ENCODE measurements at regions not wholly inside any gene's neighbourhood (a gene's known extent, or its start where the extent isn't known, plus 50 kb on each side); places are given as distances from the start of the nearest gene placed in this dataset.

DNA sequence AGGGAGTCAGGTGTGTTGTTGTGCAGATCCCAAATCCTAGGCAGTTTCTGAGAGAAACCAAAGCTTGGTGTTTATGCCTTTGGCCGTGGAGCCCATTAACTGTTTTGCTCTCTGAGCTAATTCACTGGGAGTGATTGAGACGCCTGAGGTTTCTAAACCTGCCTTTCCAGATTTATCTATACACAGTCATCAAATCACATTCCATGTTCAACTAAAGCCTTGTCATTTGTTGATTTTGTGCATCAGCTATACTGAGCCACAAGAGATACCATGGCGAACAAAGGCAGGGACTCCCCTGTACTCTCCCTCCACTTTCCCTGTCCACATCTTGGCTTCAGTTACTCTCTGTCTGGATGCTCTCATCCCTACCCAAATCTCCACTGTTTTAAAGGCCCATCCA, 229.7 kb upstream of the PMEPA1 start:
- no peak for DNase-seq

DNA sequence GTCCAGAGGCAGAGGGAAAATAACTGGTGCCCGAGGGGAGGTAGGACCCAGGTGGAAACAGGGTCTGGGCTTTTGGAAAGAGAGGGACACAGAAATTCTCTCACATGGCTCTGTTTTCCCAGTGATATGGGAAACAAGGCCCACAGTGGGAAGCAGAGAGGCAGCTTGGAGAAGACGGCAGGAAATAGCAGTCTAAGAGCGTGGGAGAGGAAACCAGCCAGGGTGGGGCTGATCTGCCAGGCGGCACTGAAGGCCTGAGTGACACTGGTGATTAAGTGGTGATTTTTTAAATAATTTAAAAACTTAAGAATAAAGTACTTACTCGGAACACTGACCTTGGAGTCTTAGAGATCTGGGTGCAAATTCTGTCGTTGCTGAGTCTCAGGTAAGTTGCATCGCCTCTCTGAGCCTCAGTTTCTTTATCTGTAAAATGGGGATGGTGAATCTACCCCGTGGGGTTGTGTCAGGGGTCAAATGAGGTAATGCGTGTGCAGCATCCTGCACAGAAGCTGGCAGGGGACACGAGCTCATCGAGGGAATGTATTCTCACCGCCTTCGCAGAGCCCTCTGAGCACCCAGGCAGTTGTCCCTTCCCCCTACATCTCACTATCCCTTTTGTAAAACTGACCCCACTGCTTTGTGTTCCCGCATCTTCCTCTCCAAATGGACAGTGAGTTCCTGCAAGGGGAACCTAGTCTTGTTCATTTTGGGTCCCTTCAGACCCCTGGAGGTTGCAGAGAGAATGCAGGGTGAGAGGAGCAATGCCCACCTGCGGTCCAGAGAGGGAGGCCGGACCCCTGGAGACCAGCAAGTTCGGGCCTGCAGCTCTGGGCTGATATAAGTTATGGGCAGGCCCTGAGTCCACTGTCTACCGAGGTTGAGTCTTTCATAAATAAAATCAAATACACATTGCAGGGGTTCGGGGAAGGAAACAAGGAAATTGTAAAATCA, 228.6 kb upstream of the PMEPA1 start:
- DNase-seq: no peak

DNA sequence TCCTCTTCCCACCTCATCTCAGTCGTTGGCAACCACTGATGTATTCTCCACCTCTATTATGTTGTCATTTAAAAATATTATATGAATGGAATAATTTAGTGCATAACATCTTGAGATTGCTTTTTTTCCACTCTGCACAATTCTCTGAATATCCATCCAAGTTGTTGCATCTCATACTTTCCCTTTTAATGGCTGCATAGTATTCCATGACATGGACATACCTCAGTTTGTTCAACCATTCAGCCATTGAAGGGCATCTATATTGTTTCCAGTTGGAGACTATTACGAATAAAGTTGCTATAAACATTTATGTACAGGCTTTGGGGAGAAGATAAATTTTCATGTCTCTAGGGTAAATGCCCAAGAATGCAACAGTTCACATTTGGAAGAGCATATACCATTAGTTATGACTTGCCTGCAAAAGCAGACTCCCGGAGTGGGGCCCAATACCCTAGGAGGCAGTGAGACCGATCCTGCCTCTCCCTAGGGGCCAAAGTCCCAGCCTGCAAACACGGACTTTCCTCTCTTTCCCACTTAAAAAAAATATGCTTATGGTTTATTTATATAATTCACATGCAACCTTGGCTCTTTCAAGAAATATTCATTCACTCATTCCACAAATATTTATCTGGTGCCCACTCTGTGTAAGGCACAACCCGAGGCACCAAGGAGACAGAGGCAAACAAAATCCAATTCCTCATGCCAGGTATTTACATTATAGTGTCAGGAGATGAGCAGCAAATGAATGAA, 227.0 kb upstream of the PMEPA1 start:
- DNase-seq: no peak

DNA sequence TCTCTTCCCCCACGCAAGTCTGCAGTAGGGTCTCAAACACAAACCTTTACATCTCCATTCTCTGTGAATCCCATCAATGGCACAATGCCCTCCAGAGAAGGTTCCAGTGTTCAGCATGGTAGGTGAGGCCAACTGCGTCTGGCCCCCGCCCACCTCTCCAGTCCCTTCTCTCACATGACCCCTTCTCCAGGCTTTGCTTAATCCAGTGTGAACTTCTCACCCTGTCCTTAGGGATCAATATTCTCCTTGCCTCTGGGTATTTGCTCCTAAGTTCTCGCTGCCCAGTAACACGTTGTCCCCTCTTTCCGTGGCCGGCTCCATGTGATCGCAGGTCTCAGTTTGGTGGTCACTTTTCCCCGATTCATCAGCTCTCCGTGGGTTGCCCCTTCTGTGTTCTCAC, 225.1 kb upstream of the PMEPA1 start:
- no peak for DNase-seq

DNA sequence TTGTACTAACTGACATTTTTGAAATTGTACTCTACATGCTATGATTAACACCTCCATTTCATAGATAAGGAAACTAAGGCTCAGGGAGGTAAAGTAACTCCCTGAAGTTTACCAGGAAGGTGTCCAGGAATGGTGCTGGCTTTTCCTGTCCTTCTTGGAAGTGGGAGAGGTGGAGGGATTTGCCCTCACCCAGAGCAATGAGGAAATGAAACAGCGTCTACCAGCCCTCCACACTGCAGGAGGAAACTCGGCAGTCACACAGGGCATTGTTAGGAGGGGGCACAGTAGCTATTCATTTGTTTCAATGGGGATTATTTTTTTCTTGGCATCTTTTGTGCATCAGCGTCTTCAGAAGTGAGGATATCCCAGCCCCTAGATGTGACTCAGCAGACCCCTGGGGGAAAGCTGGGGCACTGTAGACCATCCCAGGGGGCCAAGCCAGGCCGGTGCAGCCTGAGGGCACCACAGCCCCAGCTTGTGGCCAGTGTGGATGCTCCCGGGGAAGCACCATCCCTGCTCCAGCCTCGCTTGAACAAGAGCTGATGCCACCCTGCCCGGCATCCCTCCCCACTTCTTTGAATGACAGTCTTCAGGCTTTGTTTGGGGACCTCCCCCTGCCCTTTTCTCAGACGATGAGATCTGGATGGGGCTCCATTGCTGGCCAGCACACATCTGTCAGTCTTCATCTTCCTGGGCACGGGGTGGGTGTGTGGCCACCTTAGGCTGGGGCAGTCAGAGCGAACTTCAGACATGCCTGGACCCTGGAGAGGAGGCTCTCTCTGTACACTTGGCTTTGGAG, 224.4 kb upstream of the PMEPA1 start:
- DNase-seq: no peak

DNA sequence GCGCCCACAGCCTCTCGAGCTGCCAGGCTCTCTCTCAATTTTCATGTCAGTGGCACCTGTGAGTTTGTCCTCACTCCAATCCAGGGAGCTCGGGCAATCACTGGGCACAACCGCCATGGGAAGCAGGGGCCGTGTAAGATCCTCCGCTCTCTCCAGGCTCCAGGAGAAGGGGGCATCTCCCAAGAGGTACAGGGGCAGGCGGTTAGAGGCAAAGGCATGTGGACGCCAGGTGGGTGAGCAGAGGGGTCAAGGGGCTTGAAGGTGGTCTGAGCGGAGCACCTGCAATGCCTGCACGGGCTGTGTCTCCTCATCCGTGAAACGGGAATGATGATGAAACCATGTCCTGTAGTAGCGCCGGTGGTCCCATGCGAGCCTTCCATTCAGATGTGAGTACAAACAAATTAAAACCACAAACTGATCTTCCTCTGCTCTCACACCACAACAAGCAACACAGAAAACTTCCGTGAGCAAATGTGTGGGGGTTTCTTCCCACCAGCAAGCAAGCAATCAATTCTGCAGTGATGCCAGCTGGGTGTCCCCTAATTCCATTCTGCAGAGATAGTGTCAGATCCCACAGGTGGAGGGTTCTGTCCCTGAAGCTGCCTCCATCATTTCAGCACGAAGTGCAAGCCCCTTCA, 222.5 kb upstream of the PMEPA1 start:
- no peak for DNase-seq

DNA sequence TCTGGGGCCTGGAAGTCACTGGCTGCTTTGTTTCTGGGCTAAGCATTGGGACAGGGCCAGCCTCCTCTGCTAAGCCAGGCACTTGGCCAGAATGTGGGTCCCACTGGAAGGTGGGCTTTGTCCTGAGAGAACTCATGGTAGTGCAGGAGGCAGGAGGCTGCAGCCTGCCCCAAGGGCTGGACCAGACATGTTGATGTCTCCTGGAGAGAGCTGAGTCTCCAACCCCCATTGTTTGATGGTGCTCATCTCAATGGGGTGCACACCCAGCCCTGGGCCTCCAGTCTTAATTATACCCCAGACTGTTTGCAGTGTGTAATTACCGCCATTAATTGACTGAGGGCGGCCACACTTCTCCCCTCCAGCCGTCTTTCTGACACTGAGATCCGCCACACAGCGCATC, 220.5 kb upstream of the PMEPA1 start:
- no peak for DNase-seq

DNA sequence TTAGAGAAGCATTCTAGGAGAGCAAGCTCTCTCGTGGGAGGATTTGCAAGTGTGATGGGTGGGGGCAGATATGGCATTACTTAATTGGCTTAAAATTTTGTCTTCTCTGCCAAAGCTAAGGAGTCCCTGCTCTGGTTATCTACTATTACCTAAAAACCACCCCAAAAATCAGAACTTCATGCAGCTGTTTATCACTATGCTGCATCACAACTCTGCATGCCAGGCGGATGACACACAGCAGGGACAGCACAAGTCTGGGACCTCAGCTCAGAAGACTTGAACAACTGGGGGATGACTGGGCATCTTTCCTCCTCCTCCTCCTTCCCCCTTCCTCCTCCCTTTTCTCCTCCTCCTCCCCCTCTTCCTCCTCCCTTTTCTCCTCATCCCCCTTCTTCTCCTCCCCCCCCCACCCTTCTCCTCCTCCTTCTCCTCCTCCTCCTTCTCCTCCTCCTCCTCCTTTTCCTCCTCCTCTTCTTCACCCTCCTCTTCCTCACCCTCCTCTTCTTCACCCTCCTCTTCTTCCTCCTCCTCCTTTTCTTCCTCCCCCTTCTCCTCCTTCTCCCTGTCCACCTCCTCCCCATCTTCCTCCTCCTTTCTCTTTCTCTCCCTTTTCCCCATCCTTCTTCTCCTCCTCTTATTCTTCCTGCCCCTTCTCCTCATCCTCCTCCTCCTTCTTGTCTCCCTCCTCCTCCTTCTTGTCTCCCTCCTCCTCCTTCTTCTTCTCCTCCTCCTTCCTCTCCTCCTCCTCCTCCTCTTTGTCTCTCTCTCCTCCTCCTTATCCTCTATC, 218.6 kb upstream of the PMEPA1 start:
- DNase-seq: no peak

DNA sequence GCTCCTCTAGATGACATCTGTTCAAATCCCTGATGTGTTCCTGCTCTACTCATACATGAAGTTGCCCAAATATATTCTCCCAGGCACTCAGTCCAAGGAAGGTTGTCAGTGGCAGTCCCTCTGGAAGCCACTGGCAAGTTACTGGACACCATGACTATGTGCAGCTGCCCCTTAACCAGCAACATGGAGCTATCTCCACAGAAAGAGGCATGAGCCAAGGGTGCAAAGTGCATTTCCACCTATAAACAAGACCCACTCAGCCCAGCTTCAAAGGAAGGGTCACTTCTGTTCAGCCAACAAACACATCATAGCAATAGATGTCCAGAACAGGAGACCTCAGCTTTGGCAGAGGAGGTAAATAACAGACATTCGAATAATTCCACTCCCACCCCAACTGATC, 217.6 kb upstream of the PMEPA1 start:
- no peak for DNase-seq

DNA sequence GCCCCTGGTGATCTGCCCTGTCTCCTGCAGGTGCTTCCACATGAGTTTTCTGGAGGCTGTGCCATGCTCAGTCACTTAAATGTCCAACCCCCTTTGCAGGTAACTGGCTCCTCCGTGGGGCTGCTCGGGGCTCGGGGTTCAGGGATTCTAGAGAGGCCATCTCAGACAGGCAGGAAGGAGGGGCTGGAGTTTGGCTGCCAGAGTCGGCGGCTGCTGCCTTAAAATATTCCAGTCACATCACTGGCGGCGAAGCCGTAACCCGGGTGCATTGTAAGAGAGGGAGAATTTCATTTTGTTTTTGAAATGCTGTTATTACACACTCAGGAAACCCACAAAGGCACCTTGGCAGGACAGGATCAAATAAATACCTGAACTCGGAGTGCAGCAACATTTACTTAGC, 212.9 kb upstream of the PMEPA1 start:
- DNase-seq: no peak

DNA sequence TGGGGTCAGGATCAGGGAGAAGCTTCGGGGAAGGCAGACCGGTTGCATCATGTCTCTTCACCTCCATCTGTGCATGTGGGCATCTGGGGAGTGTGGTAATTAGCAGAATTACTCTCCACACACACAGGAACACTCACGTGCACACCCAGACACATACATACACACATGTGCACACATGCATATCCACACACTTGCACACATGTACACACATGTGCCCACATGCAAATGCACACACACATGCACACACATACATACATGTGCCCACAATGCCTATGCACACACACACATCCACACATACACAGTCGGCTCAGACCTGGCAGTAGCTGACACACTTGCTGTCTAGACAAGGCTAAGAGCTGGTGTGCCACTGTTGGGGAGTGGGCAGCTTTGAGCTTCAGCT, 212.3 kb upstream of the PMEPA1 start:
- DNase-seq: no peak

DNA sequence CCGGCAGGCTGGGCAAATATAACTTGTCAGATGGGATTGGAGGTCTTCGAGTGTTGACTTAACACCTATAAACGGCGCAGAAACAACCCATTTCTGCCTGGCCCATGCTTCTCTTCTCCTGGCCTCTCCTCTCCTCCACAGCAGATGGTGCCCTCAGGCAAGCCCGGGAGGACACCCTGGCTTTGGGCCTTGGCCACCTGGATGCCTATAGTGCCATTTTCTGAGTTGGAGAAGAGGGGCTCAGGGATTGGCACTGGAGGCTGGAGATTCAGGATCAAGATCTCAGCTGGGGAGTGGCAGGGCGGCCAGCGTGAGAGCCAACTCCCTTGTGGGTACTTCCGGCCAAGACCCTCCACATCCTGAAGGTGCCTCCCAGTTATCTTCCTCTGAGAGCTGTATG, 211.9 kb upstream of the PMEPA1 start:
- DNase-seq: no peak

DNA sequence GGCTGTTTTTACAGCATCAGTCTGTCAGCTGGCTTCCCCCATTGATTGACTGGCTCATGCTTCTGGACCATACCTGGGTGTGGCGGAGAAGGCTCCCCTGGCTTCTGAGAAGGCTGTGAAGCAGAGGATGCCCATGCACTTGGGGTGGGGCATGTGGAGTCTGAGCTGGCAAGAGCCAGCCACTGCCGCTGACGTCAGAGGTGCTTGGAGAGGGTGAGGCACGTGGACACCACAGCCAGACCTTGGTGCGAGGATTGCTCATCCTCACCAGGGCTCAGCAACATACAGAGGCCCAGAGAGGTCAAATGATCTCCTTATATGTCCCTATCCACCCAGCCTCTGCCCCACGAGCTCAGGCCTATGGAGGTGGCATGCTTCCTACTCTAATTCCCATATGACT, 211.2 kb upstream of the PMEPA1 start:
- no peak for DNase-seq

DNA sequence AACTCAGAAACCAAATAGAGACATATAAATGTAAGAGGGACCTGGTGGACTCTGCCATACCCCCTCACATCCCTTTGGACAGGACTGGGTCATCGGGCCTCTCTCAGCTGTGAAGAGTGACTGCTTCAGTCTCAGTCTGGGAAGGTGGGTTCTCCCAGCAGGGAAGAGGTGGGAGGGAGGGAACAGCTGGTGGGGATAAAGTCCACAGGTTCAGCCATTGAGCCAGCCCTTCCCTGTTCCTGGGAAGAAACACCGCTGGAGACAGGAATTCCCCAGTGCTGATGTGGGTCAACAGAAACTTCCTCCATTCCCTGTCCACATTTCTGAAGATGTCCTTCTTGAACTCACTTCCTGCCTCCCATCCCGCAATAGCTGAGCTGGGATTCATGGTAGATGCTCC, 209.2 kb upstream of the PMEPA1 start:
- no peak for DNase-seq

DNA sequence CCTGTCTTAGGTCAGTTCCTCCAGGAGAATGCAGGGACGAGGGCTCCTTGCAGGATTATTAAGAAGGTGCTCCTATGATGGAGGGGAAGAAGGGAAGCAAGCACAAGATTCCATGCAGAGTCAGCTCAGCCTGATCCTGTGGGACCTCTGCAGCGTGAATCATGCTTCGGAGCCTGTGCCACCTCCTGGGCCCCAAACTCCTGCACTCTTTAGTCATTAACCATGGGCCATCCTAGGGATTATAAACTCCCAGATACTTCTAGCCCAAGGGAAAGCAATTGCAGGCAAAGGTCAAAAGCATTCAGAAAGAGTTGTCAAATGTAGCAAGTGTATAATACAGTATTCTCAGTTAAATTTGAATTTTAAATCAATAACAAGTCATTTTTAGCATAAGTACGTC, 208.7 kb upstream of the PMEPA1 start:
- no peak for DNase-seq

DNA sequence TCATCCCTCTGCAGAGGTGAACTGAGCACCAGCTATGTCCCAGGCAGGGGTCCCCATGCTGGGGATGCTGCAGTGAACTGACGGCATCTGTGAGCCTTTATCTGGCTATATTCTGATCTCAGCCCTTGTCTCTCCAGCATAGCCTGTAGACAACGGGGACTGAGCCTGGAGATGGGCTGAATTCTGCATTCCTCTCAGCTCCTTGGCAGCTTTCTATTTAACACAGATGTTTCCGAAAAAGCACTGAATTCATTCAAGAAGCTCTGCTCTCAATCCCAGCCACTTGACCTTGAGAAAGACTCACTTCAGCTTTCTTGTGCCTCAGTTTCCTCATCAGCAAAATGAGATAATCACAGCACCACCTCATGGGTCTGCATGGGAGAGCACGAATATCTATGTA, 204.4 kb upstream of the PMEPA1 start:
- DNase-seq: no peak

DNA sequence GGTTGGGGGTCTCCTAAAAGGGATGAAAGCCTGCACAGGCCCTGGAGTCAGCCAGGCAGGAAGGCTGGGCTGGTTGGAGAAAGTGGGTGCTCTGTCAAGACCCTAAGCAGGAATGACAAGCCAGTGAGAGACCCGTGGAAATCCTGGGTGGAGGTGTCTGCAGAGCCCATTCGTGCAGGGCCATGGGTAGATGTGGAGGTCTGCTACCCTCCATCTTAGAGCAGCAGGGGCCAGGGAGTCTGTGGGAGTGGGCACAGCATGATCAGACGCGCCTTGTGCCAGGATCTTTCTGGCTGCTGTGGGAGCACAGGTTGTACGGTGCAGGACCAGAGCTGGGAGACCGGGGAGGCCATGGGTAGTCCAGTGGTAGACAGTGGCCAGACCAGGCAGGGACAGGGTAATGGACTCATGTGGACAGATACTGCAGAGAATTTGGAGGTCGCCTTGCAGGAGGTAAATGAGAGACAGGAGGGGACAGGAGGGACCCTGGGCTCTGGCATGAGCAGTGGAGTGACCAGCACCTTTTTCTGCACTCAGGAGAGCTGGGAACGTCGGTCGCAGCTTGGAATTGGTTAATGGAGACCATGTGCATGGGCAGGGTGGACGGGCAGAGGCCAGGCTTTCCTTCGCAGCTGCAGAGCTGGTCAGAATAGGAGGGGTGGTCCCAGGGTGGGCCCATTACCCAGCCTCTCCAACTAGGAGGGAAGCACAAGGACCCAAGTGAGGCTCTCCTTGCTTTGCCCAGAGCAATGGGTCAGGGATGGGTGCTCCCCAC, 203.5 kb upstream of the PMEPA1 start:
- DNase-seq: no peak

DNA sequence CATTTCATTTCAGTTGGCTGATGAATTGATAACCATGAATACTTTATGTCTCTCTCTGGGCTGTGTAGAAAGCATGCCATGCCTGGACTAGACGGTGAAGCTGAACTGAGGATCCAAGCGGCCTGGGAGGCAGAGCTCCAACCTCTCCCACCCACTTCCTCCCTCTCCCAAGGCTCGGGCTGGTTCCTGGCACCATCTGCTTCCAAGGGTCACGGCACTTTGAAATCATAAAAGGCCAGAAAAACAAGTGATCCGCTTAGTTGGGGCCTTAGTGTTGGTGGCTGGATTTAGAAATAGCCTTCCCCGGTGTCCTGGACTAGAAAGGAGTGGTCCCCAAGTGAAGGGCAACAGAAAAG, 202.4 kb upstream of the PMEPA1 start:
- DNase-seq: no peak

DNA sequence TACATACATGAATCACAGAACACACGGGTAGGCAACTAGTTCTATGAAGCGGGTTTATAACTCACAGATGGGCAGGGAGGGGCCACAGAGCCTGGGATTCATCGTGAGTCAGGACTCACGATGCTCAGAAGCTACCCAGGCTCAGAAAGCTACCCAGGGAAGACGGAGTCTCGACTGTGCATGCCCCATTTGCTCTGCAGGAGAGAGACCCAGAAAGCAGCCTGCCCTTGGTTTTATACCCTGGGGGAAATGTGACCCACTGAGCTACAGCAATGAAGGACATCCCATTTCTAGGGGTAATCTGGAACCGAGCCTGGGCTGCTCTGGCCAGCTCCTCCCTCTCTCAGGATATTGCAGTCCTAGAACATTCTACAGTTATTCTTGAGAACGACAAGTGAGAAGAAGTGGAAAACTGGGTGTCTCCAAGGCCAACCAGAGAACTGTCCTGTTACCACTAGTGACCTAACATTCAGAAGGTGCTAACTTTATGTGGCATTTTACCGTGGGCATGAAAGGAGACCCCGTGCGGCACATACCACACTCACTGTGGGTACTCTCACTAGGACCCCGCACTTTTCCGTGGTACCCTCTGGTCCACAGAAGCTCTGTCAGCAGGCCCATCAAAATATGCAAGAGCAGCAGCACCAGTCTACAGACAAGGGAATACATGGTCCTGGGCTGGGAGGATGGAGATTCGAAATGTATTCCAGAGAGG, 201.9 kb upstream of the PMEPA1 start:
- no peak for DNase-seq

DNA sequence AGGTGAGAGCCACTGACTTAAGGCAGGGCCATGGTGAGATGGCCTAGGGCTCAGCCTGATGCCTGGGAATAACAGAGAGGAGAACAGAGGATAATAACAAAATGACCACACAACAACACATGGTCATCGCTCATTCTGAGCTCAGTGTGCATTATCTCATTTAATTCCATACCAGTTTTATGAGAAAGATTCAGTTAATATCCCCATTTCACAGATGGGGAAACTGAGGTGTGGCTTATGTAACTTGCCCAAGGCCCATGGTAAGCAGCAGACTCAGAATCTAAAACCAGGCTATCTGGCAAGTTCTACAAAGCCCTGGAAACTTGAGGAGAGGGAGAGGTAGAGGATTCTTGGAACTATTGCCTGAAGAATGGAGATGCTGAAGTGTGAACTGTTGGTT, 200.9 kb upstream of the PMEPA1 start:
- DNase-seq: no peak
